GM12875 (cell line): ENCODE measurements at regions not wholly inside any gene's neighbourhood (a gene's known extent, or its start where the extent isn't known, plus 50 kb on each side); places are given as distances from the start of the nearest gene placed in this dataset.

Experiments used
- H3K4me3 ChIP-seq: one replicate; pipeline ENCODE4 v1.5.1; 2011; ENCODE audit warnings: low read depth, low read length, control low read depth
- CTCF ChIP-seq: IDR thresholded peaks from 2 replicates; pipeline ENCODE4 v1.5.1; 2011; ENCODE audit warnings: low read depth, mild to moderate bottlenecking, control low read depth, inconsistent platforms, low read length, moderate library complexity, borderline replicate concordance; ENCODE audit not compliant: insufficient read depth

- H3K4me3 ChIP-seq: no peak overlapping the region
- no peak for TF ChIP-seq CTCF
Measured at GRCh38 chr2:129800686-129801085, 178.8 kb upstream of the RAB6C start.

- TF ChIP-seq CTCF: no peak
- H3K4me3 ChIP-seq: no peak overlapping the region
Measured at GRCh38 chr2:129801575-129801974, 177.9 kb upstream of the RAB6C start.

- H3K4me3 ChIP-seq: no peak overlapping the region
- no peak for TF ChIP-seq CTCF
Measured at GRCh38 chr2:129802290-129802689, 177.2 kb upstream of the RAB6C start.

GRCh38 chr2:129803032-129803431 lies 176.4 kb upstream of the RAB6C start:
- H3K4me3 ChIP-seq: no peak overlapping the region
- no peak for TF ChIP-seq CTCF

- no peak overlapping the region for H3K4me3 ChIP-seq
- no peak for TF ChIP-seq CTCF
Measured at GRCh38 chr2:129803871-129804270, 175.6 kb upstream of the RAB6C start.

- no peak overlapping the region for H3K4me3 ChIP-seq
- TF ChIP-seq CTCF: no peak
Measured at GRCh38 chr2:129805899-129806298, 173.6 kb upstream of the RAB6C start.

- no peak overlapping the region for H3K4me3 ChIP-seq
- TF ChIP-seq CTCF: no peak
Measured at GRCh38 chr2:129806317-129806716, 173.1 kb upstream of the RAB6C start.
